Occipital lobe (tissue), 1 donor: ENCODE measurements at regions not wholly inside any gene's neighbourhood (a gene's known extent, or its start where the extent isn't known, plus 50 kb on each side); places are given as distances from the start of the nearest gene placed in this dataset.
"Not testable (repeated sequence)": the region's sequence is repeated elsewhere in the genome, so short reads cannot be mapped to it uniquely, and the experiment has no call there.

Source experiments
- DNase-seq: peaks from one replicate; lab custom pipeline; 2025; lab: John Stamatoyannopoulos, UW

GRCh38 chrX:16067886-16068515, 55.4 kb upstream of the GRPR start:
- no peak for DNase-seq

- DNase-seq, result no peak
These were observed 59.4 kb upstream of the GRPR start for GRCh38 chrX:16063921-16064320.

GRCh38 chrX:16063141-16063540, 60.2 kb upstream of the GRPR start:
- DNase-seq, result no peak

GRCh38 chrX:16061296-16061695, 62.1 kb upstream of the GRPR start:
- no peak for DNase-seq

- no peak for DNase-seq
These were observed 63.1 kb upstream of the GRPR start for GRCh38 chrX:16060252-16060651.

- DNase-seq, result not testable (repeated sequence)
These were observed 74.2 kb upstream of the GRPR start for GRCh38 chrX:16049126-16049525.

- no peak for DNase-seq
These were observed 80.4 kb upstream of the GRPR start for GRCh38 chrX:16042980-16043379.

GRCh38 chrX:16039834-16040233, 83.5 kb upstream of the GRPR start:
- DNase-seq, result no peak

- DNase-seq, result no peak
These were observed 84.0 kb upstream of the GRPR start for GRCh38 chrX:16039363-16039762.

GRCh38 chrX:16033331-16033730, 90.0 kb upstream of the GRPR start:
- DNase-seq, result no peak

GRCh38 chrX:16028576-16028975, 94.8 kb upstream of the GRPR start:
- no peak for DNase-seq

- DNase-seq, result no peak
These were observed 99.3 kb upstream of the GRPR start for GRCh38 chrX:16023790-16024734.

GRCh38 chrX:16022580-16023200, 100.7 kb upstream of the GRPR start:
- no peak for DNase-seq

GRCh38 chrX:16018291-16018690, 105.1 kb upstream of the GRPR start:
- no peak for DNase-seq

- no peak for DNase-seq
These were observed 109.2 kb upstream of the GRPR start for GRCh38 chrX:16014171-16014570.

GRCh38 chrX:16012250-16012649, 111.1 kb upstream of the GRPR start:
- no peak for DNase-seq

GRCh38 chrX:16005917-16006316, 117.4 kb upstream of the GRPR start:
- no peak for DNase-seq

- no peak for DNase-seq
These were observed 121.2 kb upstream of the GRPR start for GRCh38 chrX:16002185-16002584.

GRCh38 chrX:15998350-15998749, 125.0 kb upstream of the GRPR start:
- DNase-seq, result no peak

GRCh38 chrX:15989716-15990115, 133.6 kb upstream of the GRPR start:
- no peak for DNase-seq

- DNase-seq, result no peak
These were observed 134.3 kb upstream of the AP1S2 start for GRCh38 chrX:15988661-15989603.
